Testis (tissue), 2 donors: ENCODE measurements at regions not wholly inside any gene's neighbourhood (a gene's known extent, or its start where the extent isn't known, plus 50 kb on each side); places are given as distances from the start of the nearest gene placed in this dataset.

Source experiments
- CTCF ChIP-seq, 3 experiments: fragments of 450-650 bp in 2 of 3; fragments of 200-600 bp in 1 of 3; sonication (generic) in 1 of 3; IDR thresholded peaks; one replicate each; pipeline ENCODE4 v1.5.1; 2016 to 2019; ENCODE audit warnings: antibody characterized with exemption in 3 of 3, mild to moderate bottlenecking in 2 of 3, moderate library complexity in 1 of 3
- POLR2A ChIP-seq: fragments of 450-650 bp; IDR thresholded peaks from one replicate; pipeline ENCODE4 v1.6.1; 2017; ENCODE audit warnings: antibody characterized with exemption, mild to moderate bottlenecking, moderate library complexity

- TF ChIP-seq CTCF (IDR thresholded peaks at IDR 0.05) = no peak
- no peak for TF ChIP-seq POLR2A
Observed at GRCh38 chr6:163630572-163630971, 216.1 kb downstream of the QKI start.
